Neuron (in vitro differentiated cells): ENCODE measurements at regions not wholly inside any gene's neighbourhood (a gene's known extent, or its start where the extent isn't known, plus 50 kb on each side); places are given as distances from the start of the nearest gene placed in this dataset.

Source experiments
- H2AFZ ChIP-seq: one replicate; pipeline ENCODE4 v1.6.1; 2013; ENCODE audit warnings: low read depth, mild to moderate bottlenecking, inconsistent platforms, low read length, moderate library complexity
- H3K27me3 ChIP-seq: one replicate; pipeline ENCODE4 v1.6.1; 2013; ENCODE audit warnings: low read length; ENCODE audit not compliant: insufficient read depth
- H3K36me3 ChIP-seq: one replicate; pipeline ENCODE4 v1.6.1; 2013; ENCODE audit warnings: low read length; ENCODE audit not compliant: insufficient read depth
- H3K4me1 ChIP-seq: one replicate; pipeline ENCODE4 v1.6.1; 2013; ENCODE audit warnings: low read length; ENCODE audit not compliant: insufficient read depth
- H3K4me3 ChIP-seq: 2 replicates; pipeline ENCODE4 v1.5.1; 2013; ENCODE audit warnings: mild to moderate bottlenecking, low read length, moderate library complexity
- H3K9me3 ChIP-seq: one replicate; pipeline ENCODE4 v1.6.1; 2013; ENCODE audit warnings: low read length

DNA sequence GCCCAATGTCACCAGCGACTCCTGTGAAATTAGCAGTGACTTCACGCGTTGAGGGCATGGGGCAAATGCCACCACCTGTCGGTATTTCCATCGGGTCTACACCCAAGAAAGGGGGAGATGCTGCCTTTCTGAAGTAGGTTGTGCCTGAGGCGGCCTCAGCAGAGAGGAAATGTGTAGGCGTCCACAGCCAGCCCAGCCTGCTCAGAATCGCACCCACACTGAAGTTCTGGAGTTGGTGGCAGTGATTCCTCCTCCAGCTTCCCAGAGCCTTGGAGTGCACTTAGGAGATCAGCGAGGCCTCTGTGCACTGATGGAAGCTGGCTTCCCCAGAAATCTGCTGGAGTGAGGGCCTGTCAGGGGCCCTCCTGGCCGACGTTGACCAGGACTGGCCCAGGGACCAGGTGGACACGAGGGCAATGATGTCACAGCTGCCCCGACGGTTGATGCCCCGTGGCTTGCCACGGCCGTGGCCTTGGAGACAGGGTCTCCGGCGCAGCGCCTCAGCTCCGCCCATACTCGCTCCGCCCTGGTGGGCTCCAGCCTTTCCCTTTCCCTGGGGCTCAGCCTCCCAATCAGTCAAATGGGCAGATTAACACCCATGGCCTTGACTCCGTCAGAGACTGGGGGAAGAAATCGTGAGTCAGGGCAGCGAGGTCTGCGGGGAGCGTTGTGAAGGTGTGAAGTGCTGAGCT lies 484.8 kb downstream of the PREX1 start:
- Histone ChIP-seq H3K4me1 (no peaks in the 10 kb centered on the region), H3K9me3 (no peaks in the 10 kb centered on the region), H3K27me3 (no peaks in the 10 kb centered on the region), H3K4me3 (no peak overlapping the region), H3K36me3 (no peaks in the 10 kb centered on the region), H2AFZ (no peak overlapping the region)

DNA sequence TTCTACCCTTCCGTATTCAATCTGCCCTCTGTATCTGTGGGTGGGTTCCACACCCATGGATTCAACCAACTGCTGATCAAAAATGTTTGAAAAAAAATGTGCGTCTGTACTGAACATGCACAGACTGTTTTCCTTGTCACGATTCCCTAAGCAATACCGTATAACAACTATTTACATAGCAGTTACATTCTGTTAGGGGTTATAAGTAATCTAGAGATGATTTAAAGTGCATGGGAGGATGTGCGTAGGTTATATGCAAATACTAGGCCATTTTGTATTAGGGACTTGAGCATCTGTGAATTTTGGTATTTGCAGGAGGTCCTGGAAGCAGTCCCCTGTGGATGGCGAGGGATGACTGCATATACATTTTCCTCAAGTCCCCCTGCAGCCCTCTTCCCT lies 486.9 kb downstream of the PREX1 start:
- H3K4me3 ChIP-seq = no peak overlapping the region
- no peaks in the 10 kb centered on the region for H3K27me3 ChIP-seq
- H3K9me3 ChIP-seq = no peaks in the 10 kb centered on the region
- no peaks in the 10 kb centered on the region for H3K4me1 ChIP-seq
- no peaks in the 10 kb centered on the region for H3K36me3 ChIP-seq
- H2AFZ ChIP-seq = no peak overlapping the region

- no peak overlapping the region for H2AFZ ChIP-seq
- no peaks in the 10 kb centered on the region for H3K36me3 ChIP-seq
- H3K9me3 ChIP-seq = no peaks in the 10 kb centered on the region
- no peaks in the 10 kb centered on the region for H3K4me1 ChIP-seq
- H3K4me3 ChIP-seq = no peak overlapping the region
- no peaks in the 10 kb centered on the region for H3K27me3 ChIP-seq
These were observed 487.6 kb downstream of the PREX1 start for GRCh38 chr20:48339986-48340882.

DNA sequence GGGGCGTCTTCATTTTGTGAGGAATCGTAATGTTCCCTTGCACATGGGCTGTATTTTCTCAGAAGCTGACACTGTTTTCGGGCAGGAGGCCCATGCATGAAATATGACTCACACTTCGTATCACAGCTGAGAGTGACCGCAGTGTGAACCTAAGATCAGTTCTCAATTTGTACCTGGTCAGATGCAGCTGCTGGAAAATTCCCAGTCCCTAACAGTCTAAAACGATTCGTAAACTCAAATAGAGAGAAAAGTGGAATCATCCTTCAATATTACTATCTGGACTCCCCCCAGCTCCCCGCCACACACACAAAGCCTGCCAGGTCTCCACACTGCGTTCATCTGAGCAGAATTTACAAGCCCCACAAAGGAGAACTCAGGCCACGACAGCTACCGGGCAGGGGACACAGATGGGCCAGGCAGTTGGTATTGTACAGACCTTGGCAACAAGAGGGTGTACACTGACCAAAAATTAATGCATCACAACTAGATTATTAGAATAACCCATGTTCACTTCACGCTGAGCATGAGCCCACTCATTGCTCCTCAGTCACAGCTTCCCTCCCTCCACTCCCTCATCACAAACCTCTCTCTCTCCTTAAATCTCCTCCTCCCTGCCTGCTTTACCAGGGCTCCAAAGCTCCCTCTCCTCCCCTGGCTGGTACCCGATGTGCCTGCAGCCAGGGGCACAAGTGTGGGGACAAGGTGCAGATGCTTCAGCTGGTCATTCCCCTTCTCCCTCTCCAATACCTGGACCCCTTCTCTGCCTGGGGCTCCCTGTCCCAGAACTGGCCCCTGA lies 488.4 kb downstream of the PREX1 start:
- Histone ChIP-seq H3K4me3 (no peak overlapping the region), H3K4me1 (no peaks in the 10 kb centered on the region), H3K36me3 (no peaks in the 10 kb centered on the region), H3K9me3 (no peaks in the 10 kb centered on the region), H2AFZ (no peak overlapping the region), H3K27me3 (no peaks in the 10 kb centered on the region)

GRCh38 chr20:48338717-48339116 lies 489.1 kb downstream of the PREX1 start:
- Histone ChIP-seq H3K4me1 (no peaks in the 10 kb centered on the region), H2AFZ (no peak overlapping the region), H3K36me3 (no peaks in the 10 kb centered on the region), H3K27me3 (no peaks in the 10 kb centered on the region), H3K9me3 (no peaks in the 10 kb centered on the region), H3K4me3 (no peak overlapping the region)

DNA sequence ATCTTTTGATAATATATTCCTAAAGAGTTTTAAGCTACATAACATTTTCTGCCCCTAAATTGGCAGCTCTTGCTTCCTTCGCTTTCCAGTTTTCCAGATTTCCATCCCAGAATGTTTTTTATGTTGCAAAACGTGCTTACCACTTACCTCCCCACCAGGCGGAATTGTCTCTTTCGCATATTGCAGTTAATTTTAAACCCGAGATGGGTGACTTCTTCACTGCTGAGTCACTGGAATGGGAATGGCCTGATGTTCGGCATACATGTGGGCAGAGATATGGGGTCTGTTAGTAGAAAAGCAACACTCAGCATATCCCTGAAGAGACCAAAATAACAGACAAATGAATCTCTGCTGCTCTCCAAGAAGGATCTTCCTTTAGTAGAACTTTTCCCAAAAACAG lies 491.2 kb downstream of the PREX1 start:
- H3K27me3 ChIP-seq = no peaks in the 10 kb centered on the region
- no peaks in the 10 kb centered on the region for H3K9me3 ChIP-seq
- no peaks in the 10 kb centered on the region for H3K4me1 ChIP-seq
- H3K4me3 ChIP-seq = no peak overlapping the region
- H2AFZ ChIP-seq = no peak overlapping the region
- no peaks in the 10 kb centered on the region for H3K36me3 ChIP-seq

DNA sequence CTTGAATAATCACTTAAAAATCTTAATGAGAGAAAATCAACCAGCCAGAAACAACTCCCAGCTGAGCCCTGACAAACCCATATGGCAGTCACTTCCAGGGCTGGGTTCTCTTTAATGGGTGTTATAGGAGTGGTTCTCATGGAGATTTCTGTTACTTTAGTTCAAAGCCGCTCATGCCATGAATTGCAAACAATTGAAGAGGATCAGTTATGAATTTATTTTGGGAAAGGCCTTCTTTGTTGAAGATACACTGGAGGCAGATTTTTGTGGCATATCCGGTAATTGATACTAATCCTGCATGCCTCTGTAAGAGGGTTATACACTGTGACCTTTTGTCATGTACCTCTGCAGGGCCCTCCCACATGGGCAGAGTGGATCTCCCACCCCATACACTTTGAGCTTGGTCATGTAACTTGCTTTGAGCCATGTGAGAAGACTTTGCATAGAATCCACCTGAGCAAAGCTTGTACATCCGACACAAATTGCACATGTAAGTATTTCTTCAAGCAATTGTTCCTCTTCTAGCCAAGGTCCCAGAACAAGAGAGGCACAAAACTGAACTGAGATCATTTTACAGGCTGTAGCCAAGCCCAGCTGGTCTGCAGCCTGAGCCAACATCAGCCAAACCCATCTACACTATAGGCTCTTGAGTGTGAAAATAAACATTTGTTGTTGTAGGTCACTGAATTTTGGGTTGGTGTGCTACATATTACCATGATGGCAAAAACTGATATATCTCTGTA lies 492.3 kb downstream of the PREX1 start:
- H3K9me3 ChIP-seq = no peaks in the 10 kb centered on the region
- no peak overlapping the region for H3K4me3 ChIP-seq
- no peaks in the 10 kb centered on the region for H3K36me3 ChIP-seq
- no peak overlapping the region for H2AFZ ChIP-seq
- no peaks in the 10 kb centered on the region for H3K27me3 ChIP-seq
- no peaks in the 10 kb centered on the region for H3K4me1 ChIP-seq

- H3K9me3 ChIP-seq = no peaks in the 10 kb centered on the region
- no peaks in the 10 kb centered on the region for H3K4me1 ChIP-seq
- no peak overlapping the region for H2AFZ ChIP-seq
- H3K36me3 ChIP-seq = no peaks in the 10 kb centered on the region
- H3K4me3 ChIP-seq = no peak overlapping the region
- no peaks in the 10 kb centered on the region for H3K27me3 ChIP-seq
These were observed 494.1 kb downstream of the PREX1 start for GRCh38 chr20:48333707-48334106.

DNA sequence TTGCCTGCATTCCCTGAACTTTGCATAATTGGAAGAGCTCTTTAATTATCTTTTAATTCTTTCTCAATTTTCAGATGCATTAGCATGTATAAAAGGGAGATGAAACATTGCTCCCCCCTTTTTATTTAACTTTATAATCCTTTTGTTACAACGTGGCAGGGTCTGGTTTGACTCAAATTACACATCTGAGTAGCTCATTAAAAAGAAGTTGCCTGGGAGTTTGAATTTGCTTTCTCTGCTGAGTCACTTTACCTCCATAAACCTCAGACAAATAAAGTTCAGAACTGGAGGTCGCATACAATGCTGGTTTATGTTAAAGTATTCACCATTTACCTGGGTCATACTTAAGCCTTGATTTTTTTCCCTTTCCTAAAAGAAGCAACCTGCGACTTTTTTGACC lies 495.2 kb downstream of the PREX1 start:
- no peaks in the 10 kb centered on the region for H3K27me3 ChIP-seq
- H3K4me1 ChIP-seq = no peaks in the 10 kb centered on the region
- no peaks in the 10 kb centered on the region for H3K9me3 ChIP-seq
- no peaks in the 10 kb centered on the region for H3K36me3 ChIP-seq
- no peak overlapping the region for H2AFZ ChIP-seq
- no peak overlapping the region for H3K4me3 ChIP-seq

GRCh38 chr20:48331518-48332286 lies 496.1 kb downstream of the PREX1 start:
- Histone ChIP-seq H3K4me3 (no peak overlapping the region), H3K27me3 (no peaks in the 10 kb centered on the region), H3K36me3 (no peaks in the 10 kb centered on the region), H2AFZ (no peak overlapping the region), H3K4me1 (no peaks in the 10 kb centered on the region), H3K9me3 (no peaks in the 10 kb centered on the region)

DNA sequence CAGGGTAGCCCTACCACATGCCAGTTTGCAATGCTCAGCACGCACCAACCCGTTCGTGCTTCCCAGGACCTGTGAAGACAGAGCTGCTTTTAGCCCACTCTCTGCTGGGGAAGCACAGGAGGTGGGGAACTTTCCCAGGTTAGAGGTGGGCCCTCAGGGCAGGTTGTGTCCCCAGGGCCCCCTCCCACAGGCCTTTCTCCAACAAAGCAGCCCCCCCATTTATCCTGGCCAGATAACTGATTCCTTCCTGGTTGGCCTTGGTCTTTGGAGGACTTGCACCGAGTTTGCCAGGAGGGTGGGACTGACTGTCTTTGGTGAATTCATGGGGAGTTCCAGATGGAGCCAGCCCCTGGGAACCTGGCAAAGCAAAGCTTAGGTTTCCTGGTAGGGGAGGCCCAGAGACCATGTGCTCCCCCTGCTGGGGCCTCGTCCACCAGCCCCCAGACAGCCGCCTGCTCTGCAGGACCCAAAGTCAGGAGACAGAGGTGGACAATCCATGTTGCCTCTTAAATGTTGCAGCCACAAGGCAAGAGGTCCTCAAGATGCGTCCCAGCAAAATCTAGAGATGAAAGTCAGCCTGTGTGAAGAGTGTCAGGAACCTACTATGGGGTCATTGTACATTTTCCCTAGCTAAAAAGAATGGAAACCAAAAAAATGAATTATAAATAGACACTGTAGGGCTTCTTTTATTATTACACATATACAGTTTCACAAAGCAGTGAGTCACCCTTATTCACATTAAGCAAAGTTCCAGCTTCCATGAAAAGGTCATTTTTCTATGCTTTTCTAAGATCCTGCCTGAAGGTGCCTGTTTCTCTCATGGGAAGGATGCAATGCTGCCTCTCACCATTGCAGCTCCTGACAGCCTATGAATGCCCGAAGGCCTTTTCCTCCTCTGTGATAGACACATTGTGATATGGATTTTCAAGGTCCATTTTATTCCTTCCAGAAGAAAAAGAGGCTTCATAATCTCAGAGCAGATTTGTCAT lies 497.8 kb downstream of the PREX1 start:
- Histone ChIP-seq H3K27me3 (no peaks in the 10 kb centered on the region), H3K9me3 (no peaks in the 10 kb centered on the region), H3K4me1 (no peaks in the 10 kb centered on the region), H2AFZ (no peak overlapping the region), H3K36me3 (no peaks in the 10 kb centered on the region), H3K4me3 (no peak overlapping the region)
